CD4-positive, CD25-positive, alpha-beta regulatory T cell (primary cell): ENCODE measurements at regions not wholly inside any gene's neighbourhood (a gene's known extent, or its start where the extent isn't known, plus 50 kb on each side); places are given as distances from the start of the nearest gene placed in this dataset.
A peak's percentile ranks its signal among the peaks of the same experiment; 100 is the strongest.

Experiments used
- ATAC-seq, 2 donors: fragments of 150-1000 bp; cut with Tn5 transposase; one replicate each; pipeline ENCODE4 v1.10.0; 2021; ENCODE audit warnings: low read depth in 2 of 2, moderate number of reproducible peaks in 2 of 2, moderate library complexity in 1 of 2
- DNase-seq, 3 donors: peaks; one replicate each; pipeline versions ENCODE4 v3.0.0 to v3.0.0-alpha.2; 2012 to 2022; ENCODE audit warnings: mixed read lengths in 1 of 3
- H3K27ac ChIP-seq: one replicate; pipeline ENCODE4 v1.7.0; 2013; ENCODE audit warnings: mild to moderate bottlenecking, low read length; ENCODE audit not compliant: insufficient read depth, poor library complexity, severe bottlenecking
- H3K27me3 ChIP-seq: one replicate; pipeline ENCODE4 v1.7.0; 2013; ENCODE audit warnings: low read length; ENCODE audit not compliant: control insufficient read depth, insufficient read depth
- H3K36me3 ChIP-seq: one replicate; pipeline ENCODE4 v1.7.0; 2013; ENCODE audit warnings: mild to moderate bottlenecking, low read length, moderate library complexity; ENCODE audit not compliant: control insufficient read depth, insufficient read depth
- H3K4me1 ChIP-seq: 2 replicates; pipeline ENCODE4 v1.7.0; 2013; ENCODE audit warnings: mild to moderate bottlenecking, low read length; ENCODE audit not compliant: insufficient read depth, control insufficient read depth, poor library complexity, severe bottlenecking
- H3K4me3 ChIP-seq: one replicate; pipeline ENCODE4 v1.7.0; 2013; ENCODE audit warnings: low read depth, mild to moderate bottlenecking, low read length, moderate library complexity
- H3K9me3 ChIP-seq, 2 experiments: 1 replicate in 1 of 2; 2 replicates in 1 of 2; pipeline ENCODE4 v1.7.0; 2013; ENCODE audit warnings: low read length in 2 of 2, mild to moderate bottlenecking in 1 of 2, moderate library complexity in 1 of 2; ENCODE audit not compliant: control insufficient read depth in 2 of 2
- H3K27ac Mint-ChIP-seq, 3 donors: one replicate each; pipeline ENCODE4 v1.8.0; 2020 to 2022; ENCODE audit warnings: mild to moderate bottlenecking in 3 of 3, mixed read lengths in 3 of 3, moderate library complexity in 2 of 3
- H3K27me3 Mint-ChIP-seq: one replicate; pipeline ENCODE4 v1.8.0; 2022; ENCODE audit warnings: mild to moderate bottlenecking, mixed read lengths
- H3K36me3 Mint-ChIP-seq: one replicate; pipeline ENCODE4 v1.8.0; 2020; ENCODE audit warnings: mixed read lengths
- H3K4me1 Mint-ChIP-seq, 4 donors: one replicate each; pipeline ENCODE4 v1.8.0; 2020 to 2022; ENCODE audit warnings: mixed read lengths in 4 of 4, mild to moderate bottlenecking in 1 of 4
- H3K4me3 Mint-ChIP-seq, 4 donors: one replicate each; pipeline ENCODE4 v1.8.0; 2020 to 2022; ENCODE audit warnings: mild to moderate bottlenecking in 4 of 4, mixed read lengths in 4 of 4, moderate library complexity in 3 of 4
- H3K9me3 Mint-ChIP-seq, 7 donors: one replicate each; pipeline ENCODE4 v1.8.0; 2020 to 2022; ENCODE audit warnings: mixed read lengths in 7 of 7, mild to moderate bottlenecking in 3 of 7, moderate library complexity in 2 of 7

GRCh38 chr11:70573701-70574151 lies 175.4 kb downstream of the CTTN start:
- Histone ChIP-seq H3K4me1 (no peaks in the 10 kb centered on the region), H3K9me3 (no peaks in the 10 kb centered on the region), H3K4me3 (no peak overlapping the region), H3K36me3 (no peaks in the 10 kb centered on the region), H3K27me3 (no peaks in the 10 kb centered on the region), H3K27ac (no peak overlapping the region)
- no peak for DNase-seq
- no peaks in the 10 kb centered on the region for H3K36me3 Mint-ChIP-seq
- no peaks in the 10 kb centered on the region for H3K9me3 Mint-ChIP-seq
- no peak for ATAC-seq
- H3K4me3 Mint-ChIP-seq = no peak overlapping the region
- H3K4me1 Mint-ChIP-seq = peaks cover 0 to 5% (median 0%) of the 10 kb centered on the region in 4 donors
- peaks cover 9% of the 10 kb centered on the region for H3K27me3 Mint-ChIP-seq
- no peak overlapping the region for H3K27ac Mint-ChIP-seq

GRCh38 chr11:70574725-70575347 lies 176.5 kb downstream of the CTTN start:
- Mint-ChIP-seq H3K36me3 (no peaks in the 10 kb centered on the region), H3K9me3 (no peaks in the 10 kb centered on the region), H3K27me3 (peaks cover 4% of the 10 kb centered on the region), H3K4me1 (peaks cover 0 to under 1% (median 0%) of the 10 kb centered on the region in 4 donors), H3K4me3 (no peak overlapping the region), H3K27ac (no peak overlapping the region)
- H3K36me3 ChIP-seq = no peaks in the 10 kb centered on the region
- no peaks in the 10 kb centered on the region for H3K27me3 ChIP-seq
- H3K4me1 ChIP-seq = no peaks in the 10 kb centered on the region
- DNase-seq = no peak
- H3K4me3 ChIP-seq = no peak overlapping the region
- no peak overlapping the region for H3K27ac ChIP-seq
- ATAC-seq = no peak
- no peaks in the 10 kb centered on the region for H3K9me3 ChIP-seq

- Mint-ChIP-seq H3K36me3 (no peaks in the 10 kb centered on the region), H3K4me3 (no peak overlapping the region), H3K4me1 (no peaks in the 10 kb centered on the region), H3K9me3 (no peaks in the 10 kb centered on the region), H3K27ac (no peak overlapping the region), H3K27me3 (peaks cover 4% of the 10 kb centered on the region)
- Histone ChIP-seq H3K9me3 (no peaks in the 10 kb centered on the region), H3K36me3 (no peaks in the 10 kb centered on the region), H3K27ac (no peak overlapping the region), H3K4me3 (no peak overlapping the region), H3K27me3 (no peaks in the 10 kb centered on the region), H3K4me1 (no peaks in the 10 kb centered on the region)
- ATAC-seq (no peak), DNase-seq (no peak)
Observed at GRCh38 chr11:70575396-70576060, 177.2 kb downstream of the CTTN start.

GRCh38 chr11:70577258-70577603 lies 178.9 kb downstream of the CTTN start:
- H3K27me3 Mint-ChIP-seq = peaks cover 4% of the 10 kb centered on the region
- no peak for ATAC-seq
- no peaks in the 10 kb centered on the region for H3K27me3 ChIP-seq

GRCh38 chr11:70577948-70578347 lies 179.6 kb downstream of the CTTN start:
- Mint-ChIP-seq H3K27me3 (peaks cover 4% of the 10 kb centered on the region), H3K27ac (no peak overlapping the region), H3K4me3 (no peak overlapping the region), H3K36me3 (no peaks in the 10 kb centered on the region), H3K4me1 (no peaks in the 10 kb centered on the region), H3K9me3 (no peaks in the 10 kb centered on the region)
- Histone ChIP-seq H3K4me3 (no peak overlapping the region), H3K36me3 (no peaks in the 10 kb centered on the region), H3K4me1 (no peaks in the 10 kb centered on the region), H3K27me3 (no peaks in the 10 kb centered on the region), H3K9me3 (no peaks in the 10 kb centered on the region), H3K27ac (no peak overlapping the region)
- DNase-seq = no peak
- ATAC-seq = no peak

More at GRCh38 chr11:70577258-70577603, 178.9 kb downstream of the CTTN start:
- no peaks in the 10 kb centered on the region for H3K4me1 Mint-ChIP-seq
- H3K9me3 ChIP-seq = no peaks in the 10 kb centered on the region
- no peak overlapping the region for H3K4me3 ChIP-seq
- no peaks in the 10 kb centered on the region for H3K36me3 Mint-ChIP-seq
- no peak overlapping the region for H3K4me3 Mint-ChIP-seq
- no peaks in the 10 kb centered on the region for H3K9me3 Mint-ChIP-seq
- DNase-seq = no peak
- no peaks in the 10 kb centered on the region for H3K4me1 ChIP-seq
- no peaks in the 10 kb centered on the region for H3K36me3 ChIP-seq
- no peak overlapping the region for H3K27ac ChIP-seq
- H3K27ac Mint-ChIP-seq = peak overlapping the region in 1 of 3 donors; percentile 45

- H3K4me1 ChIP-seq = no peaks in the 10 kb centered on the region
- Mint-ChIP-seq H3K4me1 (no peaks in the 10 kb centered on the region), H3K4me3 (no peak overlapping the region), H3K27ac (no peak overlapping the region), H3K9me3 (no peaks in the 10 kb centered on the region), H3K27me3 (peaks cover 4% of the 10 kb centered on the region), H3K36me3 (no peaks in the 10 kb centered on the region)
- H3K4me3 ChIP-seq = no peak overlapping the region
- no peaks in the 10 kb centered on the region for H3K27me3 ChIP-seq
- no peak for DNase-seq
- no peak overlapping the region for H3K27ac ChIP-seq
- no peak for ATAC-seq
- H3K9me3 ChIP-seq = no peaks in the 10 kb centered on the region
- no peaks in the 10 kb centered on the region for H3K36me3 ChIP-seq
Observed at GRCh38 chr11:70578371-70578770, 180.0 kb downstream of the CTTN start.

- Mint-ChIP-seq H3K36me3 (no peaks in the 10 kb centered on the region), H3K27me3 (peaks cover 4% of the 10 kb centered on the region), H3K27ac (no peak overlapping the region), H3K4me1 (no peaks in the 10 kb centered on the region), H3K4me3 (no peak overlapping the region), H3K9me3 (peaks cover 0 to 2% (median 0%) of the 10 kb centered on the region in 7 donors)
- ATAC-seq = no peak
- no peak overlapping the region for H3K4me3 ChIP-seq
- no peak overlapping the region for H3K27ac ChIP-seq
- no peaks in the 10 kb centered on the region for H3K9me3 ChIP-seq
- H3K36me3 ChIP-seq = no peaks in the 10 kb centered on the region
- no peaks in the 10 kb centered on the region for H3K4me1 ChIP-seq
- DNase-seq = no peak
- H3K27me3 ChIP-seq = no peaks in the 10 kb centered on the region
Observed at GRCh38 chr11:70578831-70579230, 180.5 kb downstream of the CTTN start.
